Skeletal muscle tissue (tissue), 3 donors: ENCODE measurements at regions not wholly inside any gene's neighbourhood (a gene's known extent, or its start where the extent isn't known, plus 50 kb on each side); places are given as distances from the start of the nearest gene placed in this dataset.

Source experiments
- H3K27ac ChIP-seq: one replicate; pipeline ENCODE4 v1.7.0; 2013; ENCODE audit warnings: mild to moderate bottlenecking, low read depth, low read length, inconsistent platforms
- H3K27me3 ChIP-seq, 3 donors: one replicate each; pipeline ENCODE4 v1.7.0; 2013; ENCODE audit warnings: low read length in 3 of 3; ENCODE audit not compliant: control insufficient read depth in 3 of 3, insufficient read depth in 3 of 3
- H3K36me3 ChIP-seq, 3 donors: one replicate each; pipeline ENCODE4 v1.7.0; 2013; ENCODE audit warnings: low read length in 3 of 3; ENCODE audit not compliant: control insufficient read depth in 3 of 3, insufficient read depth in 3 of 3
- H3K4me1 ChIP-seq, 3 donors: one replicate each; pipeline ENCODE4 v1.7.0; 2013; ENCODE audit warnings: low read length in 3 of 3, mild to moderate bottlenecking in 3 of 3; ENCODE audit not compliant: control insufficient read depth in 3 of 3, insufficient read depth in 3 of 3
- H3K4me3 ChIP-seq, 3 donors: one replicate each; pipeline ENCODE4 v1.7.0; 2013; ENCODE audit warnings: low read length in 3 of 3
- H3K9ac ChIP-seq, 3 donors: one replicate each; pipeline ENCODE4 v1.7.0; 2013; ENCODE audit warnings: low read length in 3 of 3, mild to moderate bottlenecking in 3 of 3, moderate library complexity in 2 of 3, low read depth in 1 of 3
- H3K9me3 ChIP-seq, 3 donors: one replicate each; pipeline ENCODE4 v1.7.0; 2013; ENCODE audit warnings: low read length in 3 of 3; ENCODE audit not compliant: control insufficient read depth in 3 of 3
- donor health status: Osteomylitis.

DNA sequence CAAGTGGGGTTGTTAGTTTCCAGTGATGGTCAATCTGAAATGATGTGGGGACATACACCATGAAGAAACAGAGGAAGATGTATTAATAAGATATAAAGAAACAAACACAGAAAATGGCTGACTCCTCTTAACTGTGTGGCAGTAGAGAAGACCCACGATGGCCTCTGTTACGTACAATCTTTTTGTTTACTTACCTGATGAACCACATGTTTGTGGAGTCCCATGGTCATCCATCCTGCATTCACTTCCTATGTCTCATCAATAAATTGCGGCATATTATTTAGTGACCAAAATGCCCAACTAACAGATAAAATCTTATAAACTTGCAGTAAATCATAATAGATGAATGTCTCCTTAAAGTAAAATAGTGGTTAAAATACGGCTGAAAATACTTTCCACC, 740.1 kb upstream of the LINC00305 start:
- Histone ChIP-seq H3K36me3 (no peaks in the 10 kb centered on the region), H3K4me1 (no peaks in the 10 kb centered on the region), H3K9me3 (no peaks in the 10 kb centered on the region), H3K4me3 (no peak overlapping the region), H3K27me3 (no peaks in the 10 kb centered on the region), H3K9ac (no peak overlapping the region), H3K27ac (no peak overlapping the region)

DNA sequence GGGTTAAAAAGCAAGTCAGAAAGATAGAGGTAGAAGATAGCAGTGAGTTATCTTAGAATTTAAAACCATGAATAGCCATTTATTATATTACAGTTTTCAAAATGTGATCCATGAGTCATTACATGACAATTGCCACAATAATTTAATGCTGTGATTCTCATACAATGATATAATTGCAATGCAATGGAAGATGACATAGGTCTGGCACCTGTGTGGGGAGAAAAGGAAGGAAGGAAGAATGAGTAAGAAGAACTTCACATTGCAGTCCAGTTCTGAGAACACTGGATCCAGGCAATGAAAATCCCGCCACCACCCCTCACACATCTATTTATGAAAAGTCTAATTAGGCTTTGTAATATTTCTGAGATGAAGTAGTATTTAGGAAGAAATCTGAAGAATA, 738.1 kb upstream of the LINC00305 start:
- Histone ChIP-seq H3K36me3 (no peaks in the 10 kb centered on the region), H3K27me3 (no peaks in the 10 kb centered on the region), H3K9ac (no peak overlapping the region), H3K9me3 (no peaks in the 10 kb centered on the region), H3K27ac (no peak overlapping the region), H3K4me3 (no peak overlapping the region), H3K4me1 (no peaks in the 10 kb centered on the region)

DNA sequence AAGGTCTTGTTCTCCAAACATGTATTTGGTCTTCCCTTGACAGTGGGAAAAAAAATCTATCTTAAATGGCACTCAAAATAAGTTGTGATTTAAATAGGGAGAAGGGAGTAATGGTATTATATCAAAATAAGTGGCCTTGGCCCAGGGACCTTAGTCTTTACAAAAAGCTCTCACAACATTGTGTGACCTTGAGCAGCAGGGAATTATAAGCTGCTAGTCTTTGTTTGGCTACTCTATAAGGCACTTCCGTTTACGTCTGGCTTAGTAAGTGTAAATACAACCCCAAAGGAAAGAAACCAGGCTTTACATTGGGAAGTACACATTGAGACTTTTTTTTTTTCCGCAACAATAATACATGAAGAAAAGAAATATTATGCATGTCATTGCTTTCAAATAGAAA, 734.0 kb upstream of the LINC00305 start:
- H3K36me3 ChIP-seq: no peaks in the 10 kb centered on the region
- H3K27ac ChIP-seq: no peak overlapping the region
- no peaks in the 10 kb centered on the region for H3K9me3 ChIP-seq
- no peaks in the 10 kb centered on the region for H3K4me1 ChIP-seq
- no peak overlapping the region for H3K4me3 ChIP-seq
- H3K27me3 ChIP-seq: no peaks in the 10 kb centered on the region
- no peak overlapping the region for H3K9ac ChIP-seq

GRCh38 chr18:64876833-64877232, 727.9 kb upstream of the LINC00305 start:
- Histone ChIP-seq H3K36me3 (no peaks in the 10 kb centered on the region), H3K4me1 (no peaks in the 10 kb centered on the region), H3K4me3 (no peak overlapping the region), H3K27ac (no peak overlapping the region), H3K9me3 (no peaks in the 10 kb centered on the region), H3K9ac (no peak overlapping the region), H3K27me3 (no peaks in the 10 kb centered on the region)

DNA sequence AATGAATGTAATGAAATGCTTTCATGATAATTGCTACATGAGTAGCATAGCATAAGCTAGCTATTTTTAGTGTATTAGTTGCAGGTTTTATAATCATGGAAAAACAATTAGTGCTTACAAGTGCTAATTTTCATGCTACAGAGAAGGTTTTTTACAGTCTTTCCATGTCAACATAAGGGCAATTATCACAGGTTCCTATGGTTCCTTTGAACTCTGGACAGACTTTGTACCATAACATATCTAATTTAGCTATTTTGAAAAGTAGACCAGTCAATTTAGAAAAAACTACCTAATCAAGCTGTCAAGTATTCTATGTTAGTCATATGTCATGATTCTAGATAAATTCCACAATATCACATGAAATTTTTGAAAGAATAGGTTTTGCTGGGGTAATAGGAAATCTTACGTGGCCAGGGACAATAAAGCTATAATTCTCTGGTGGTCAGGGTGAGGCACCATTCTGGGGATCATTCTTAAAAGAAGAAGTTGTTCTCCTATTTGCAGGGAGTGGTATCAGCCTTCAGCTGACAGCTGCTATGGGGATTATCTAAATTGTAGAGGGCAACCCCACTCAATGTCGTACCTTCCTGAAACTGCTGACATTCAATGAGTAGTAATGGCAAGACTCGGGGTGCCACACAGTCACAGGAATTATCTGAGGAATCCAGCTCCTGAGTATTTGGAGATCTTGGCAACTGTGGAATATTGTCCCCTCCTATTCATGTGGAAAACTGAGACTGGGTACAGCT, 724.0 kb upstream of the LINC00305 start:
- no peak overlapping the region for H3K9ac ChIP-seq
- H3K4me3 ChIP-seq: no peak overlapping the region
- H3K27me3 ChIP-seq: no peaks in the 10 kb centered on the region
- H3K36me3 ChIP-seq: no peaks in the 10 kb centered on the region
- H3K9me3 ChIP-seq: no peaks in the 10 kb centered on the region
- no peak overlapping the region for H3K27ac ChIP-seq
- H3K4me1 ChIP-seq: no peaks in the 10 kb centered on the region

GRCh38 chr18:64854112-64854511, 705.2 kb upstream of the LINC00305 start:
- no peak overlapping the region for H3K4me3 ChIP-seq
- no peak overlapping the region for H3K27ac ChIP-seq
- H3K9ac ChIP-seq: no peak overlapping the region
- H3K9me3 ChIP-seq: no peaks in the 10 kb centered on the region
- H3K27me3 ChIP-seq: no peaks in the 10 kb centered on the region
- H3K4me1 ChIP-seq: no peaks in the 10 kb centered on the region
- H3K36me3 ChIP-seq: no peaks in the 10 kb centered on the region

DNA sequence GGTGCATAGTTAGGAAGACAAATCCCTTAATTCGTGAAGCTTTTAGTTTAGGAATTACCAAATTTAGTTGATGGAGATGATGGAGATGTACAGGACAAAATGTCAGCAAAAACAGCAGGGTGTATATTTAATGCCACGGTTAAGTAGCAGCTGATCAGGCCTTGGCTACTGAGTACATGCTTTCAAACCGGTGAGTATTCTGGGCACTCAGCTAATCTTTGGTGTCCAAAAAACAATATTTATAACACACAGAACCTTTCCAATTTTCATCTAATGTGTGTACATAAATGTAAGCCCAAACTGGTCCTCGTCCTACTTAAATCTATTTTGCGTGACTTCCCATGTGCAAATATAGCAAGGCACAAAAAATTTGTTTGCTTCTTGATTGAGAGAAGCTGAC, 703.4 kb upstream of the LINC00305 start:
- H3K9ac ChIP-seq: no peak overlapping the region
- no peaks in the 10 kb centered on the region for H3K36me3 ChIP-seq
- no peaks in the 10 kb centered on the region for H3K27me3 ChIP-seq
- no peak overlapping the region for H3K27ac ChIP-seq
- no peak overlapping the region for H3K4me3 ChIP-seq
- H3K9me3 ChIP-seq: no peaks in the 10 kb centered on the region
- H3K4me1 ChIP-seq: no peaks in the 10 kb centered on the region

DNA sequence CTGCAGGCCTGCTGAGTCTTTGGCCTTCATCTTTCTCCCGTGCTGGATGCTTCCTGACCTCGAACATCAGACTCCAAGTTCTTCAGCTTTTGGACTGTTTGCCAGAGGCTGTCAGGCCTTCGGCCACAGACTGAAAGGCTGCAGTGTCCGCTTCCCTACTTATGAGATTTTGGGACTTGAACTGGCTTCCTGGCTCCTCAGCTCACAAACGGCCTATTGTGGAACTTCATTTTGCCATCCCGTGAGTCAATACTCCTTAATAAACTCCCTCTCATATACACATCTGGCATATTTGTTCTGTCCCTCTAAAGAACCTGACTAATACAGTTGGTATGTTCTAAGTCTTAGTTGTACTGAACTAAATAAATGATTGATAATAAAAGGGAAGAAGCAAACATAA, 702.8 kb upstream of the LINC00305 start:
- Histone ChIP-seq H3K36me3 (no peaks in the 10 kb centered on the region), H3K9me3 (no peaks in the 10 kb centered on the region), H3K4me3 (no peak overlapping the region), H3K9ac (no peak overlapping the region), H3K27me3 (no peaks in the 10 kb centered on the region), H3K4me1 (no peaks in the 10 kb centered on the region), H3K27ac (no peak overlapping the region)

GRCh38 chr18:64850791-64851190, 701.9 kb upstream of the LINC00305 start:
- Histone ChIP-seq H3K27me3 (no peaks in the 10 kb centered on the region), H3K9me3 (no peaks in the 10 kb centered on the region), H3K4me1 (no peaks in the 10 kb centered on the region), H3K4me3 (no peak overlapping the region), H3K36me3 (no peaks in the 10 kb centered on the region), H3K9ac (no peak overlapping the region), H3K27ac (no peak overlapping the region)

DNA sequence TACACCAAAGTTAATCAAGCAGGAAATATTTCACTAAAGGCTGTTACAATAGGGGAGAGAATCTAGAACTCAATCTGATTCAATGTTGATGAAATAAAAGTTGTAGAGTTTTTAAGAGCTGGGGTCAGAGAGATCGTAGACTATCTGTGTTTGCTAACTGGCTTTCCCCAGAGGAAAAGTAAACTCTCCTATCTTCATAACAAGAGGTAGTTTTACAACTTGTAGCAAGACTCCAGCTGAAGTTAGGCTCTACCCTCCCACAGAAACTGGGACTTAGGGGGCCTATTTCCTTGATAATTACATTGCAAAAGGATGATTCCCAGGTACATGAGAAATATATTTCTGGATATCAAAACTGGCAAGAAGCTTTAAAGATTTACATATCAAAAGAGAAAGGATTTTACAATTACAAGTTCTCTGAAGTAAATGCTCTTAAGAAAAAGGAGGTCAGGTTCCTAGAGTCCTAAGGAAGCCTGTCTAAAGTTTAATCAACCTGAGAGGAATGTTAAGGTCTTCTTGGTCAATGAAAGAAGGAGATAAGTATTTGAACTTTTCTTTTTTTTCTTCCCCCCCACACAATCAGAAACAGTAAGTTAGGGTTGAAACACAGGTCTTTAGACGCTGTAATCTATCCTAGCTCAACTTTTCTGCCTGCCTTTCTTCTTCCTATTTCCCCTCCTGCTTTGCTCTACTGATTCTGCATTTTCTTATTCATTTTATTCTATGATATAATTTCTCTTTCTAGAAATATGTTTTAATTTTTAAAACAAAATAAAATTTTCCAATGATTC, 692.2 kb upstream of the LINC00305 start:
- Histone ChIP-seq H3K4me1 (no peaks in the 10 kb centered on the region), H3K9ac (no peak overlapping the region), H3K9me3 (no peaks in the 10 kb centered on the region), H3K36me3 (no peaks in the 10 kb centered on the region), H3K27me3 (no peaks in the 10 kb centered on the region), H3K4me3 (no peak overlapping the region), H3K27ac (no peak overlapping the region)
